Right ventricle myocardium inferior (tissue), 1 donor: ENCODE measurements at regions not wholly inside any gene's neighbourhood (a gene's known extent, or its start where the extent isn't known, plus 50 kb on each side); places are given as distances from the start of the nearest gene placed in this dataset.
"Not testable (repeated sequence)": the region's sequence is repeated elsewhere in the genome, so short reads cannot be mapped to it uniquely, and the experiment has no call there.

Experiments
- ATAC-seq: fragments of 200-7000 bp; cut with Tn5 transposase; one replicate; pipeline ENCODE4 v1.9.1; 2020; ENCODE audit warnings: mild to moderate bottlenecking, moderate library complexity
- DNase-seq: peaks from one replicate; pipeline ENCODE4 v3.0.0; 2021; ENCODE audit errors: missing footprints
- intact Hi-C: fragments of 100-400 bp; cut with DNase I; formaldehyde crosslinking; loops from one replicate; pipeline ENCODE4 v1.11.0; 2022
- donor health status: DM: no; HTN: yes; CAD: no; lungs with severe emphysema.

GRCh38 chr3:11717301-11717700 is 73.6 kb upstream of the VGLL4 start:
- no peak for ATAC-seq
- intact Hi-C loops = loop anchor here (5.0 kb wide), 1 partner anchor 55 kb away; no protein-coding TSS in a partner anchor
- no peak for DNase-seq

- ATAC-seq = no peak
- intact Hi-C loops = loop anchor here (5.0 kb wide), 1 partner anchor 54 kb away; no protein-coding TSS in a partner anchor
- DNase-seq = no peak
Measured at GRCh38 chr3:11716573-11717290, 73.0 kb upstream of the VGLL4 start.

- ATAC-seq (no peak), DNase-seq (no peak)
- intact Hi-C loops = no loop called here
Measured at GRCh38 chr3:11713171-11713570, 69.5 kb upstream of the VGLL4 start.

- intact Hi-C loops = no loop called here
- ATAC-seq (no peak), DNase-seq (no peak)
Measured at GRCh38 chr3:11712646-11713045, 68.9 kb upstream of the VGLL4 start.

- ATAC-seq = no peak
- no peak for DNase-seq
- intact Hi-C loops = no loop called here
Measured at GRCh38 chr3:11711876-11712275, 68.2 kb upstream of the VGLL4 start.

- DNase-seq (no peak), ATAC-seq (no peak)
- intact Hi-C loops = no loop called here
Measured at GRCh38 chr3:11709782-11710181, 66.1 kb upstream of the VGLL4 start.

- intact Hi-C loops, ATAC-seq, DNase-seq: not testable (repeated sequence)
Measured at GRCh38 chr3:11707084-11707483, 63.4 kb upstream of the VGLL4 start.

- ATAC-seq (no peak), DNase-seq (no peak)
- intact Hi-C loops = no loop called here
Measured at GRCh38 chr3:11706604-11707003, 62.9 kb upstream of the VGLL4 start.

GRCh38 chr3:11705049-11705448 is 61.3 kb upstream of the VGLL4 start:
- ATAC-seq (no peak), DNase-seq (no peak)
- intact Hi-C loops = no loop called here

GRCh38 chr3:11703146-11703545 is 59.4 kb upstream of the VGLL4 start:
- ATAC-seq (no peak), DNase-seq (no peak)
- intact Hi-C loops = no loop called here

GRCh38 chr3:11699083-11699427 is 55.3 kb upstream of the VGLL4 start:
- DNase-seq = no peak
- intact Hi-C loops = no loop called here
- ATAC-seq = no peak

- intact Hi-C loops = no loop called here
- no peak for DNase-seq
- no peak for ATAC-seq
Measured at GRCh38 chr3:11698326-11699082, 54.8 kb upstream of the VGLL4 start.

- ATAC-seq = no peak
- DNase-seq = no peak
- intact Hi-C loops = no loop called here
Measured at GRCh38 chr3:11697701-11698100, 54.0 kb upstream of the VGLL4 start.

- no peak for ATAC-seq
- intact Hi-C loops = no loop called here
- DNase-seq = no peak
Measured at GRCh38 chr3:11696054-11696453, 52.3 kb upstream of the VGLL4 start.
